HG02798 (cell line): ENCODE measurements at regions not wholly inside any gene's neighbourhood (a gene's known extent, or its start where the extent isn't known, plus 50 kb on each side); places are given as distances from the start of the nearest gene placed in this dataset.
A peak's percentile ranks its signal among the peaks of the same experiment; 100 is the strongest.

ENCODE experiments used
- ATAC-seq: cut with Tn5 transposase; IDR thresholded peaks from one replicate; pipeline ENCODE4 v1.9.1; 2021; ENCODE audit warnings: mild to moderate bottlenecking; ENCODE audit not compliant: unreplicated experiment, poor library complexity

- ATAC-seq: no peak
Observed at GRCh38 chr21:22649246-22649645, 1651.0 kb downstream of the NCAM2 start.

DNA sequence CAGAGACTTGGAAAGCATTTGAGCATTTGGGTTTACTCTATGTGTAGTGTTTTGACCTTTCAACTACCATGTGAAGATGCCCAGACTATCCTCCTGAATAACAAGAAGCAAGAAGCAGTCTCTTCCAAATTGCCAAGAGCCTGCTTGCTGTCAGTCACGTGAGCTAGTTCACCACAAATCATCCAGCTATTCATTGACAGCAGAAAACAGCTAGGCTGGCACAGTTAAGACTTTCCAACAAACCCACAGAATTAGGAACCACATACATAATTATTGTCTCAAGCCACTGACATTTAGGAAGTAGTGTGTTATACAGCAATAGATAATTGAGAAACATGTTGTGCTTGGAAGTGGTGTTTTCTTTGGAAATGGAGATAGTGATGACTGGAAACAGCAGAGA, 1652.0 kb downstream of the NCAM2 start:
- ATAC-seq: no peak

DNA sequence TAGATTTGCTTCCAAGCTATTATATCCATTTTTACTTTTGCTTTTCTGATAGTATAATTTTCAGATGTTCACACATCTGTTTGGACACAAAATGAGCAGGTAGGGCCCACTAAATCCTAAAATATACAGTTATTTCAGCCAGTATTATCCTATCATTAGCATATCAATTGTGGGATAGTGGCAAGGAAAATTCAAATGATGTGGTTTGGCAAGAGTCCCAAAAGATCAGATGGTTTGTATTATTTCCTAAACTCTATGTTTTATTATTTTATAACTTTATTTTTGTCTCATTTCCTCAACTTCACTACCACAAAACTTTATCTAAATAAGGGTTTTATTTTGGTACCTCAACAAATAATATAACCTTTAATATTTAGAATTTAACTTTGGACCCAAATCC, 1659.6 kb downstream of the NCAM2 start:
- ATAC-seq: no peak

GRCh38 chr21:22670148-22670547, 1671.9 kb downstream of the NCAM2 start:
- no peak for ATAC-seq

DNA sequence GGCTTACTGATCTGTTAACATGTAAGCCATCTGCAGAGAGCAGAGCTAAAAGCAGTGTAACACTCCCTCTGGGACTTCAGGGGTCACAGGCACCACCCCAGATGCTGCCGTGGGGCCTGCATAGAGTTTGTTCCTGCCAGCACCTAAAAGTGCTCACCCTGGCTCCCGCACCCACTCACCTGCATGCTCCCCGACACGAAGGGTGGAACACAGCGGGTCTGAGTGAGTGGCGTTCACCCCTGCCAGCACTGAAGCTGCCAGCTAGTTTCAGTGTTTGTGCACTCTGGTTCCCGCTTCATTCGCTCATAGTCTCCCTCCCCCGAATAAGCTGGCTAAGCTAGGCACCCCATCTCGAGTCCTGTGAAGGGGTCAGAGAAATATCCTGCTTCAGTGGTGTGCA, 1681.0 kb downstream of the NCAM2 start:
- no peak for ATAC-seq

DNA sequence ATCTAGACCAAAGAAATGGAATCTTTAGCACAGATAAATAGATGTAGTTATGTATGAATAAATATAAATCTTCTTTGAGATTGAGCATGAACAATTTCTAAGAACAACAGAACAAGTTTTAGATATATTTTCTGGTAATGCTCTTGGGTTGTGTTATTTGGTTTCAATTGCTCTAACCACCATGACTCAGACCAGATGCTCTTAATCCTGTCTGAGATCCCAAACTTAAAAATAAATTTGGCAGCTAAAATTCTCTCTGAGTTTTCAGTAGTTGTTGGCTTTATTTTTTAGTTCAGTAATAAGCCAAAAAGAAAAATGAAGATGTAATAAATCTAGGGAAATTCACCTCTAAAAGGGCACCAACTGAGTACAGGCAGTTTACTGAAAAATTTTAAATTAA, 1693.4 kb downstream of the NCAM2 start:
- ATAC-seq: no peak

GRCh38 chr21:22703521-22703920, 1705.3 kb downstream of the NCAM2 start:
- no peak for ATAC-seq

GRCh38 chr21:22710721-22711120, 1712.5 kb downstream of the NCAM2 start:
- no peak for ATAC-seq

DNA sequence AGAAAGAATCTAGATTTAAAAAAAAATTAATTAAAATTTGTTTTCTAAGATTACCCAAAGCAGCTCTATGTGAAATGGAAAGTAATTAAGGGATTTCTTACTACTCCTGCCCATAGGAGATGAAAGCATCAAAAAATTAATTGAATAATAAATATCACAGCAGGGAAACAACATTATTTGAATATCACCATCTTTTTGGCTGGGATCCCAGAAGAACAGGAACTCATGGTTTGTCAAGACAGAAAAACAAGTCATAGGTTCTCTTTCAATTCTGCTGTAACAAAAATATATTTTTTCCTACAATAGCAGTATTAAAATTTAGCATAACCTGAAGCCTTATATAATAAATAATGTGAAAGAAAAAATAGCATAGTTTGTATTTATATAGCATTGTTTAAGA, 1713.4 kb downstream of the NCAM2 start:
- ATAC-seq: no peak

DNA sequence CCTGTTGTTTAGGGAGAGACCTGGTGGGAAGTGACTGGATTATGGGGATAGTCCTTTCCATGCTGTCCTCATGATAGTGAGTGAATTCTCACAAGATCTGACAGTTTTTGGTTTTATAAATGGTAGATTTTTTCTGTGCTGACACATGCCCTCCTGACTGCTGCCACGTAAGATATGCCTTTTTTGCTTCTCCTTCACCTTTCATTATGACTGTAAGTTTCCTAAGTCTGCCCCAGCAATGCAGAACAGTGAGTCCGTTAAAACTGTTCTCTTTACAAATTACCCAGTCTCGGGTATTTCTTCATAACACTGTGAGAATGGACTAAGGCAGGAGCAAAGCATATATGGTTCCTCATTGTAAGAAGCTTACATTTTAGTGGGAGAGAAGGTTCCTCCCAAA, 1727.2 kb downstream of the NCAM2 start:
- no peak for ATAC-seq

- no peak for ATAC-seq
Observed at GRCh38 chr21:22728091-22728490, 1729.9 kb downstream of the NCAM2 start.

DNA sequence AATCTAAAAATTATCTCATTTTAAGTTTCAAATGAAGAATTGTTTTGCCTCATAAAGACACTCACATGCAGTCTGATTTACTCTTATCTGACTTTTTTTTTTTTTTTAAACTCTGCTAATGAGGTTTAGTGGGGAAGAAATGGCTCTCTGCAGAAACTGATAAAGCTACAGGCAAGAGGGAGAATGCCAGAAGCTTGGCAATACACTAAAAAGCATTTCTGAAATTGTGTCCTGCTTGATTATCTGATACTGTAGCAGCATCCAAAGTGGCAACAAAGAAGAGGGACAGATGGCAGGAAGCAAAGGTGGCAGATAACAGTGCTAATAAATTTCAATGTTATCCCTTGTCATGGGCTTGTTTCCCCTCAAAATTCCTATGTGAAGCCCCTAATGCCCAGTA, 1744.9 kb downstream of the NCAM2 start:
- ATAC-seq: no peak

- ATAC-seq: no peak
Observed at GRCh38 chr21:22754746-22755145, 1756.5 kb downstream of the NCAM2 start.

GRCh38 chr21:22758478-22758877, 1760.3 kb downstream of the NCAM2 start:
- ATAC-seq: no peak

DNA sequence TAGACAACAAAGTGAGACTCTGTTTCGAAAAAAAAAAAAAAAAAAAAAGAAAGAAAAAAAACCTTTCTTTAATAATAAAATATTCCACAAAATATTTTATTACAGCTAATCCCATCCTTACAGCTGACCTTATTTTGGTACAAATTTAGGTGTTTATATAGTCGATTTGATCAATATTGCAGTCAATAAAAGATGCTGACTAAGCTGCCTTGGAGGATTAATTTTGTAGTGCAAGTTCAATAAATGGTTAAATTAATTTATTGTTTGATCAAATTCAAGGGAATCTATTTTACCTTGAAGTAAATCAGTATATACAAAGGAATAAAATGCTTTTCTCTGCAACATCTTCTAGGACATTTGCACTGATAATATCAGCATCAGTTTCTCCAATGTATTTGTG, 1764.3 kb downstream of the NCAM2 start:
- ATAC-seq: no peak

GRCh38 chr21:22763442-22763841, 1765.2 kb downstream of the NCAM2 start:
- ATAC-seq: no peak

GRCh38 chr21:22764222-22764621, 1766.0 kb downstream of the NCAM2 start:
- ATAC-seq: no peak

DNA sequence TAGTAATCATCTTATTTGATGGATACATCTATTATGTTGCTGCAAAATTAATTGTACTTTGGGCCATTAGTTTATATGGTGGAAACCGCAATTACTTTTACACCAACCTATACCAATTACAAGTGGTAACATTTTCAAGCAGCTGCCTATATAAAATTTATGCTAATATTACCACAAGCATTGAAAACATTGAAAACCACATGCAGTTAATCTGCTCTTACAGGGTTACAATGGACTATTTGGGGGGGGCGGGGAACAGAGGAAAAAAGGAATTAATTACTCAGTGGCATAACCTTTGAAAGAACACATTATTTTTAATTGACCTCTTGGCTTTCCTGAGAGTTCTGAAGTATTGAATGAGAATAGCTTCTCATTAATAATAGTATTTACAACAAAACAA, 1793.2 kb downstream of the NCAM2 start:
- ATAC-seq: no peak

DNA sequence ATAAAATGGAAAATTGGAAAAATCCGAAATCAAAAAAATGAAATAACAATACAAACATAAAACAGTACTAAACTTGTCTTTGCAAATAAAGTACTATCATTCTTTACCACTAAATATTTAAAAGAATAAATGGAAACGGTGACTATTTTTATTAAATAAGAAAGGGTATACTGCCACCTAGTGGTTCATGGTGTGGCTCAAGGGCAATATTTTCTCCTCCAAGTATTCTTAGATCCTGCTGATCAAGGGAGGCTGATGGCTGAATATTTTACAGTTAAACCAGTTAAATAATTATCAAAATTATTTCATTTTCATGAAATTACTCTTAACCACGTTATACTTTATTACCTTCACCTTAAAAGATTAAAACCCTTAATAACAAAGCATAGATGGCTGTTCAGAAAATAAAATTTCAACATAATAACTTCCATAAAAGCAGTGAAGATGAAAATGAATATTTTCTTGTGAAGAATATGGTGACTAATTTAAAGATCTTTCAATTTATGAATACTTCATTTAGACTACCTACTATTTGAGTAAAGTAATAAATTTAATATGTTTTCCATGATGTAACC, 1793.9 kb downstream of the NCAM2 start:
- peak; percentile 46 for ATAC-seq

- no peak for ATAC-seq
Observed at GRCh38 chr21:22795091-22795490, 1796.9 kb downstream of the NCAM2 start.

GRCh38 chr21:22795644-22796043, 1797.4 kb downstream of the NCAM2 start:
- ATAC-seq: no peak

DNA sequence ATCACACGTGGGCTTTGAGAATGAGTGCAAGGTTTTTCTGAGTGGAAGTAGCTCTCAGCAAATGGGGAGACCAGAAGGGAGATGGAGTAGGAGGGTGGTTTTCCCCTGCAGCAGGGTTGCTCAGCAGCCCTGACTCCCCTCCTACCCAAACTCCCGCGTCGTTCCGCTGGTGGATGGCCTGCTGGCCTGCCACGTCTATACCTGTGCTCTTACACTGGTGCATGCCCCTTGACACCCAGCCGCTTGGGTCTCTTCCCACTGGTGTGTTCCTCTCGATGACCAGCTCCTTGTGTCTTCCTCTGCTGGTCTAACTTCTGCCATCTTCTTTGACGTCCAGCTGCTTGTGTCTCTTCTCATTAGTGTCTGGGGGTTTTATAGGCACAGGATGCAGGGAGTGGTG, 1797.9 kb downstream of the NCAM2 start:
- ATAC-seq: no peak

DNA sequence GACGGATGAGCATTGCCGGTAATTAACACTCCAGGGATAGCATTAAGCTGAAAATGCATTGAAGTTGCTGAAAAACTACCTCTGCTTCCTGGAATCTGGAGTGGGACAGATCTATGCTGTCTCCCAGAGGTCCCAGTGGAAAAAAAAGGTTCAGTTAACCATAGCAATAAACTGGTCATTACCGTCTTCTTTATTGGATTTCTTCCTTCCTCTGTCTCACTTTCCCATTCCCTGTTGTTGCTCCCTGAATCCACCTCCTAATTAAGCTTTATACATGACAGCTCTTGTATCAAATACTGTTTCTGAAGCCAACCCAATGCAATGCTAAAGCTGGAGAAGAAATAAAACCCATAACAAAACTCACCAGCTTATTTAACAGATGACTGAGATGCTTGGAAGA, 1805.9 kb downstream of the NCAM2 start:
- ATAC-seq: no peak
